H1 (cell line): ENCODE measurements at regions not wholly inside any gene's neighbourhood (a gene's known extent, or its start where the extent isn't known, plus 50 kb on each side); places are given as distances from the start of the nearest gene placed in this dataset.

Experiments used
- CTCF ChIA-PET: fragments of 300-600 bp; sonication (Branson Sonifier 250); formaldehyde crosslinking; loops from one replicate; lab custom pipeline; 2021; ENCODE audit not compliant: partially characterized antibody; lab: Charles Lee
- POLR2A ChIA-PET: fragments of 300-600 bp; sonication (Branson Sonifier 250); formaldehyde crosslinking; loops from one replicate; lab custom pipeline; 2021; ENCODE audit warnings: inconsistent platforms; ENCODE audit not compliant: partially characterized antibody; lab: Charles Lee
- DNase-seq, 2 experiments: peaks; one replicate each; pipeline versions ENCODE4 v3.0.0 to v3.0.0-alpha.2; 2010 to 2022; ENCODE audit warnings: low spot score in 2 of 2, low read depth in 1 of 2, mixed read lengths in 1 of 2
- FAIRE-seq: peaks from 2 replicates; lab custom pipeline; 2011; peaks lifted over from hg19 to GRCh38; lab: Jason Lieb, UNC
- H2AFZ ChIP-seq: 2 replicates; pipeline ENCODE4 v1.8.1; 2012; ENCODE audit warnings: low read length, inconsistent platforms
- H2AK5ac ChIP-seq: 2 replicates; pipeline ENCODE4 v1.6.1; 2013; ENCODE audit warnings: low read depth, low read length
- H2BK120ac ChIP-seq: replicated peaks from 2 replicates; pipeline ENCODE3; 2013; ENCODE audit warnings: low read depth, low read length, inconsistent platforms
- H2BK12ac ChIP-seq: 2 replicates; pipeline ENCODE4 v1.6.1; 2013; ENCODE audit warnings: low read depth, low read length
- H2BK15ac ChIP-seq: 2 replicates; pipeline ENCODE4 v1.6.1; 2013; ENCODE audit warnings: low read length
- H2BK20ac ChIP-seq: 2 replicates; pipeline ENCODE4 v1.6.1; 2013; ENCODE audit warnings: low read length
- H2BK5ac ChIP-seq: 2 replicates; pipeline ENCODE4 v1.6.1; 2013; ENCODE audit warnings: low read depth, low read length
- H3K14ac ChIP-seq: 2 replicates; pipeline ENCODE4 v1.6.1; 2013; ENCODE audit warnings: inconsistent platforms; ENCODE audit not compliant: insufficient read length
- H3K18ac ChIP-seq: 2 replicates; pipeline ENCODE4 v1.6.1; 2013; ENCODE audit warnings: low read length; ENCODE audit errors: extremely low read depth
- H3K23ac ChIP-seq: 2 replicates; pipeline ENCODE4 v1.6.1; 2013; ENCODE audit warnings: inconsistent platforms; ENCODE audit not compliant: insufficient read length
- H3K23me2 ChIP-seq: 2 replicates; pipeline ENCODE4 v1.6.1; 2013; ENCODE audit warnings: low read depth, low read length
- H3K27ac ChIP-seq: 2 replicates; pipeline ENCODE4 v1.6.1; 2011; ENCODE audit warnings: low read depth, low read length, inconsistent platforms
- H3K27me3 ChIP-seq, 4 experiments: replicated peaks in 1 of 4; 1 replicate in 1 of 4; 2 replicates in 3 of 4; pipeline versions ENCODE4 v1.6.1 to v1.8.1; 2011 to 2013; ENCODE audit warnings: low read length in 3 of 4, mild to moderate bottlenecking in 3 of 4, inconsistent platforms in 2 of 4, mixed read lengths in 2 of 4, moderate library complexity in 1 of 4; ENCODE audit not compliant: control insufficient read depth in 3 of 4, insufficient read depth in 3 of 4; ENCODE audit errors: extremely low read depth in 1 of 4
- H3K36me3 ChIP-seq, 4 experiments: 2 replicates each; pipeline versions ENCODE4 v1.6.1 to v1.8.1; 2011 to 2013; ENCODE audit warnings: mild to moderate bottlenecking in 4 of 4, low read length in 3 of 4, moderate library complexity in 2 of 4, control low read depth in 1 of 4, inconsistent platforms in 1 of 4; ENCODE audit not compliant: insufficient read depth in 4 of 4, control insufficient read depth in 2 of 4
- H3K4ac ChIP-seq: replicated peaks from 2 replicates; pipeline ENCODE3; 2013; ENCODE audit warnings: low read length, low read depth, mixed read lengths, inconsistent platforms; ENCODE audit not compliant: insufficient read length
- H3K4me1 ChIP-seq, 4 experiments: replicated peaks in 1 of 4; 1 replicate in 1 of 4; 2 replicates in 3 of 4; pipeline versions ENCODE4 v1.6.1 to v1.8.1; 2011 to 2013; ENCODE audit warnings: low read length in 3 of 4, inconsistent platforms in 2 of 4, mixed read lengths in 1 of 4; ENCODE audit not compliant: insufficient read depth in 4 of 4, control insufficient read depth in 3 of 4
- H3K4me2 ChIP-seq, 2 experiments: 2 replicates each; pipeline versions ENCODE4 v1.6.1 to v1.8.1; 2011 to 2013; ENCODE audit warnings: low read depth in 2 of 2, low read length in 2 of 2, control low read depth in 1 of 2, inconsistent platforms in 1 of 2, mild to moderate bottlenecking in 1 of 2; ENCODE audit not compliant: insufficient read depth in 1 of 2
- H3K4me3 ChIP-seq, 4 experiments: fragments of 200-600, 300-600 bp in 1 of 4; sonication (generic), shearing (Covaris generic), sonication (Bioruptor Twin) in 1 of 4; 2 replicates each; pipeline versions ENCODE4 v1.5.1 to v1.8.1; 2011 to 2016; ENCODE audit warnings: low read length in 4 of 4, low read depth in 3 of 4, control low read depth in 2 of 4, inconsistent platforms in 2 of 4, mild to moderate bottlenecking in 2 of 4, mixed read lengths in 1 of 4, moderate library complexity in 1 of 4; ENCODE audit not compliant: insufficient read depth in 2 of 4; ENCODE audit errors: extremely low read depth in 1 of 4
- H3K56ac ChIP-seq: replicated peaks from 2 replicates; pipeline ENCODE3; 2013; ENCODE audit warnings: low read depth, mild to moderate bottlenecking, mixed read lengths, low read length, inconsistent platforms; ENCODE audit not compliant: insufficient read length
- H3K79me1 ChIP-seq: 2 replicates; pipeline ENCODE4 v1.6.1; 2013; ENCODE audit warnings: low read depth, low read length, control low read depth
- H3K79me2 ChIP-seq, 2 experiments: 2 replicates each; pipeline versions ENCODE4 v1.6.1 to v1.8.1; 2012 to 2013; ENCODE audit warnings: low read length in 2 of 2, mild to moderate bottlenecking in 2 of 2, inconsistent platforms in 1 of 2; ENCODE audit not compliant: insufficient read depth in 2 of 2, control insufficient read depth in 1 of 2
- H3K9ac ChIP-seq, 4 experiments: replicated peaks in 1 of 4; 1 replicate in 1 of 4; 2 replicates in 3 of 4; pipeline versions ENCODE4 v1.6.1 to v1.8.1; 2011 to 2013; ENCODE audit warnings: low read depth in 3 of 4, low read length in 3 of 4, control low read depth in 2 of 4, mild to moderate bottlenecking in 2 of 4, moderate library complexity in 2 of 4, inconsistent platforms in 1 of 4; ENCODE audit errors: extremely low read depth in 1 of 4
- H3K9me3 ChIP-seq, 2 experiments: 2 replicates each; pipeline versions ENCODE4 v1.6.1 to v1.8.1; 2012 to 2013; ENCODE audit warnings: mild to moderate bottlenecking in 2 of 2, moderate library complexity in 2 of 2, control low read depth in 1 of 2, inconsistent platforms in 1 of 2, low read depth in 1 of 2, low read length in 1 of 2, mixed read lengths in 1 of 2; ENCODE audit not compliant: insufficient read depth in 2 of 2
- H4K20me1 ChIP-seq, 2 experiments: replicated peaks in 1 of 2; 2 replicates each; pipeline versions ENCODE3 to v1.8.1; 2011 to 2013; ENCODE audit warnings: inconsistent platforms in 2 of 2, low read length in 2 of 2, mild to moderate bottlenecking in 1 of 2; ENCODE audit not compliant: insufficient read depth in 2 of 2, control insufficient read depth in 1 of 2
- H4K5ac ChIP-seq: 2 replicates; pipeline ENCODE4 v1.6.1; 2013; ENCODE audit warnings: low read length, low read depth, mixed read lengths, inconsistent platforms; ENCODE audit not compliant: insufficient read length
- H4K8ac ChIP-seq: 2 replicates; pipeline ENCODE4 v1.8.0; 2013; ENCODE audit warnings: mild to moderate bottlenecking, moderate library complexity, low read length, inconsistent platforms; ENCODE audit not compliant: insufficient read depth; ENCODE audit errors: extremely low read depth
- H4K91ac ChIP-seq: replicated peaks from 2 replicates; pipeline ENCODE3; 2013; ENCODE audit warnings: low read length, mixed read lengths, inconsistent platforms; ENCODE audit not compliant: insufficient read length
- BACH1 ChIP-seq: IDR thresholded peaks from 2 replicates; pipeline ENCODE4 v1.6.1; 2012; ENCODE audit warnings: low read length, improper control_type of control experiment
- CBX8 ChIP-seq: fragments of 300-800, 300-1000 bp; sonication (generic); IDR thresholded peaks from 2 replicates; pipeline ENCODE4 v1.7.1; 2016; ENCODE audit warnings: low read depth, low read length, borderline replicate concordance
- CEBPB ChIP-seq: IDR thresholded peaks from 2 replicates; pipeline ENCODE4 v1.6.1; 2012; ENCODE audit warnings: low read depth, low read length
- CHD2 ChIP-seq: IDR thresholded peaks from 2 replicates; pipeline ENCODE4 v1.6.1; 2012; ENCODE audit warnings: low read length, improper control_type of control experiment
- EP300 ChIP-seq, 2 experiments: IDR thresholded peaks; 1 replicate in 1 of 2; 2 replicates in 1 of 2; pipeline ENCODE4 v1.6.1; 2011 to 2012; ENCODE audit warnings: low read depth in 2 of 2, low read length in 2 of 2, mild to moderate bottlenecking in 2 of 2, borderline replicate concordance in 1 of 2, inconsistent platforms in 1 of 2, moderate library complexity in 1 of 2
- KDM5A ChIP-seq: fragments of 200-600 bp; IDR thresholded peaks from 2 replicates; pipeline ENCODE4 v1.7.1; 2012; ENCODE audit warnings: mild to moderate bottlenecking, low read length, inconsistent platforms, mixed read lengths
- NRF1 ChIP-seq: IDR thresholded peaks from 2 replicates; pipeline ENCODE4 v1.6.1; 2011; ENCODE audit warnings: mild to moderate bottlenecking, low read depth, low read length, improper control_type of control experiment
- POLR2AphosphoS5 ChIP-seq: IDR thresholded peaks from 2 replicates; pipeline ENCODE4 v1.6.1; 2011; ENCODE audit warnings: low read depth, low read length
- SP2 ChIP-seq: IDR thresholded peaks from 2 replicates; pipeline ENCODE4 v1.6.1; 2012; ENCODE audit warnings: mild to moderate bottlenecking, low read length, inconsistent platforms
- TCF12 ChIP-seq: IDR thresholded peaks from 2 replicates; pipeline ENCODE4 v1.6.1; 2011; ENCODE audit warnings: low read depth, mild to moderate bottlenecking, low read length
- WGBS, 2 experiments: shearing (Covaris generic) in 1 of 2; methylation state at CpG; one replicate each; pipeline versions ENCODE4 v1.1.6 to v1.1.7; 2013 to 2015; ENCODE audit warnings: low lambda C conversion rate in 2 of 2, mixed read lengths in 2 of 2, inconsistent platforms in 1 of 2, low coverage in 1 of 2, missing lambda C conversion rate in 1 of 2; ENCODE audit not compliant: insufficient replicate concordance in 2 of 2, insufficient coverage in 1 of 2, insufficient read length in 1 of 2; ENCODE audit errors: extremely low coverage in 1 of 2, missing lambda C conversion rate in 1 of 2; 5-methylcytosine and 5-hydroxymethylcytosine counted together

GRCh38 chr20:24169256-24169655 is 180.7 kb upstream of the GGTLC1 start:
- Histone ChIP-seq H4K5ac (no peak overlapping the region), H2BK5ac (no peak overlapping the region), H4K8ac (no peak overlapping the region), H3K18ac (no peak overlapping the region), H3K36me3 (no peaks in the 10 kb centered on the region), H4K20me1 (no peaks in the 10 kb centered on the region), H3K27me3 (no peaks in the 10 kb centered on the region), H2BK12ac (no peak overlapping the region), H2BK120ac (no peak overlapping the region), H3K79me2 (no peaks in the 10 kb centered on the region), H3K79me1 (no peaks in the 10 kb centered on the region), H3K14ac (no peak overlapping the region), H3K9me3 (0 out of 4 replicates have a peak, but pooled peaks cover 0 to 3% of the 10 kb centered on the region in 2 experiments), H3K4ac (no peak overlapping the region), H3K4me1 (peaks cover 0 to 4% (median 2%) of the 10 kb centered on the region in 4 experiments; a peak in 5 of 7 replicates), H3K4me2 (no peak overlapping the region), H3K23ac (no peak overlapping the region), H2AK5ac (no peak overlapping the region), H2AFZ (no peak overlapping the region), H4K91ac (no peak overlapping the region), H3K56ac (no peak overlapping the region), H3K27ac (no peak overlapping the region), H2BK20ac (no peak overlapping the region), H2BK15ac (no peak overlapping the region), H3K23me2 (no peaks in the 10 kb centered on the region), H3K4me3 (no peak overlapping the region), H3K9ac (no peak overlapping the region)
- TF ChIP-seq EP300 (IDR thresholded peaks at IDR 0.05; ENCODE audit: borderline replicate concordance in 1 of 2, low read depth in 2 of 2, low read length in 2 of 2) (no peak), BACH1 (no peak), CEBPB (no peak), SP2 (no peak), CBX8 (no peak), POLR2AphosphoS5 (no peak), TCF12 (no peak), CHD2 (no peak), NRF1 (no peak), KDM5A (no peak)
- 78% methylated on average over 1 of the region's 1 CpG; no CpG with 5 or more reads in 1 of the 2 experiments for WGBS, 2 experiments
- DNase-seq = no peak
- CTCF ChIA-PET = interaction anchor here (1.5 kb wide), 1 partner anchor 19 kb away, joined by 5 read pairs; no protein-coding TSS in a partner anchor
- POLR2A ChIA-PET = no interaction called here
- no peak for FAIRE-seq
